Calu3 (cell line): ENCODE measurements at regions not wholly inside any gene's neighbourhood (a gene's known extent, or its start where the extent isn't known, plus 50 kb on each side); places are given as distances from the start of the nearest gene placed in this dataset.
"Not testable (repeated sequence)": the region's sequence is repeated elsewhere in the genome, so short reads cannot be mapped to it uniquely, and the experiment has no call there.

Experiments used
- BruUV-seq: library from RNA; stranded (reverse); fragments of 400-500 nt; replicated peaks from 2 replicates; lab custom pipeline; 2021; lab: Mats Ljungman, UMichigan
- CTCF ChIA-PET: fragments of 300-600 bp; sonication (Branson Sonifier 250); formaldehyde crosslinking; loops from one replicate; lab custom pipeline; 2022; ENCODE audit warnings: antibody characterized with exemption; lab: Charles Lee
- DNase-seq: peaks from one replicate; pipeline ENCODE4 v3.0.0; 2022
- H3K27ac Mint-ChIP-seq: one replicate; pipeline ENCODE4 v1.8.0; 2022; ENCODE audit warnings: mixed read lengths; ENCODE audit not compliant: unreplicated experiment
- H3K27me3 Mint-ChIP-seq: one replicate; pipeline ENCODE4 v1.8.0; 2022; ENCODE audit warnings: mixed read lengths; ENCODE audit not compliant: unreplicated experiment
- H3K36me3 Mint-ChIP-seq: one replicate; pipeline ENCODE4 v1.8.0; 2022; ENCODE audit warnings: mild to moderate bottlenecking, moderate library complexity, mixed read lengths; ENCODE audit not compliant: insufficient read depth, unreplicated experiment
- H3K4me1 Mint-ChIP-seq: one replicate; pipeline ENCODE4 v1.8.0; 2022; ENCODE audit warnings: mild to moderate bottlenecking, low read depth, mixed read lengths; ENCODE audit not compliant: unreplicated experiment
- H3K4me3 Mint-ChIP-seq: one replicate; pipeline ENCODE4 v1.8.0; 2022; ENCODE audit warnings: mild to moderate bottlenecking, low read depth, moderate library complexity, mixed read lengths; ENCODE audit not compliant: unreplicated experiment
- H3K9me3 Mint-ChIP-seq: one replicate; pipeline ENCODE4 v1.8.0; 2022; ENCODE audit warnings: low read depth, mixed read lengths; ENCODE audit not compliant: unreplicated experiment
- CTCF ChIP-seq: fragments of 200-600 bp; IDR thresholded peaks from one replicate; pipeline ENCODE4 v1.8.0; 2022; ENCODE audit warnings: antibody characterized with exemption; ENCODE audit not compliant: unreplicated experiment
- intact Hi-C: fragments of 100-400 bp; cut with micrococcal nuclease; formaldehyde crosslinking; loops from one replicate; pipeline ENCODE4 v1.10.0; 2022; ENCODE audit not compliant: unreplicated experiment

DNA sequence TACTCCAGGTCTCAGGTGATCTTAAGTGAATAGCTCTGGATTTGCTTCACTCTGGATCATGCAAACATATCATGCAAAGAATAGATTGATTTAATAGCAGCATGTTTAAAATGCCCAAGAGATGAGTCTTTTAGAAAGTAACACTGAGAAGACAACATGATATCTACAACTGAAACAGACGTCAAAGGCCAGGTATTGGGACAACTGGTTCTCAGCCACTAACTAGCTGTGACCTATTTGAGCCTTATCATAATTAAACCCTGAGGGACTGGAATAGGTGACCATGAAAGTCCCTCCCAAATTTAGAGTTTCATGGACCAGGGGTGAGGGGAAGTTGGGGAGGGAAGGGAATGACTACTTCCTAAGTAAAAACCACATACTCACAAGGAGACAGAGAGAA, 95.7 kb downstream of the NIBAN1 start:
- H3K4me1 Mint-ChIP-seq: no peaks in the 10 kb centered on the region
- no peak for TF ChIP-seq CTCF
- BruUV-seq: no TSS peak
- no peaks in the 10 kb centered on the region for H3K27me3 Mint-ChIP-seq
- no peak overlapping the region for H3K27ac Mint-ChIP-seq
- no peak overlapping the region for H3K4me3 Mint-ChIP-seq
- CTCF ChIA-PET: interaction anchor here (1.2 kb wide), 1 partner anchor 12 kb away, joined by 3 read pairs; no protein-coding TSS in a partner anchor
- intact Hi-C loops: no loop called here
- no peaks in the 10 kb centered on the region for H3K36me3 Mint-ChIP-seq
- no peak for DNase-seq
- H3K9me3 Mint-ChIP-seq: no peaks in the 10 kb centered on the region

GRCh38 chr1:184878002-184878401, 96.3 kb downstream of the NIBAN1 start:
- no peak for DNase-seq
- Mint-ChIP-seq H3K9me3 (no peaks in the 10 kb centered on the region), H3K36me3 (no peaks in the 10 kb centered on the region), H3K4me1 (no peaks in the 10 kb centered on the region), H3K4me3 (no peak overlapping the region), H3K27ac (no peak overlapping the region), H3K27me3 (no peaks in the 10 kb centered on the region)
- no peak for TF ChIP-seq CTCF
- intact Hi-C loops: no loop called here
- CTCF ChIA-PET: interaction anchor here (1.2 kb wide), 1 partner anchor 11 kb away, joined by 3 read pairs; no protein-coding TSS in a partner anchor
- BruUV-seq: no TSS peak

DNA sequence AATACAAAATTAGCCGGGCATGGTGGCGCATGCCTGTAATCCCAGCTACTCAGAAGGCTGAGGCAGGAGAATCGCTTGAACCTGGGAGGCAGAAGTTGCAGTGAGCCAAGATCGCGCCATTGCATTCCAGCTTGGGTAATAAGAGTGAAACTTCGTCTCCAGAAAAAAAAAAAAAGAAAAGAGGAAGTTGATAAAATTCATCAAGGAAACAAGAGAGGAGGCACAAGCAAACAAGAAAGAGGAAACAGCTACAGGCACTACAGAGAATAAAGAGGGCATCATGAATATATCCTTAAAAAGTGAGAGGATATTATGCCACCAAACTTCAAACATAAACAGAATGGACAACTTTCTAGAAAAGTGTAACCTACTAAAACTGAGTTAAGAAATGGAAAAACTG, 98.3 kb downstream of the NIBAN1 start:
- CTCF ChIA-PET, DNase-seq, H3K9me3 Mint-ChIP-seq, intact Hi-C loops, H3K27ac Mint-ChIP-seq, BruUV-seq, H3K27me3 Mint-ChIP-seq, H3K4me3 Mint-ChIP-seq, H3K36me3 Mint-ChIP-seq, H3K4me1 Mint-ChIP-seq: not testable (repeated sequence)

- Mint-ChIP-seq H3K4me3 (no peak overlapping the region), H3K27ac (no peak overlapping the region), H3K36me3 (peaks cover 8% of the 10 kb centered on the region), H3K9me3 (peaks cover 5% of the 10 kb centered on the region), H3K27me3 (no peaks in the 10 kb centered on the region), H3K4me1 (no peaks in the 10 kb centered on the region)
- TF ChIP-seq CTCF: no peak
- no TSS peak for BruUV-seq
- CTCF ChIA-PET: no interaction called here
- DNase-seq: no peak
- intact Hi-C loops: no loop called here
These were observed 99.1 kb downstream of the NIBAN1 start for GRCh38 chr1:184875218-184875617.

- Mint-ChIP-seq H3K9me3 (peaks cover 5% of the 10 kb centered on the region), H3K4me1 (peaks cover 19% of the 10 kb centered on the region), H3K4me3 (no peak overlapping the region), H3K27me3 (no peaks in the 10 kb centered on the region), H3K27ac (no peak overlapping the region), H3K36me3 (peaks cover 8% of the 10 kb centered on the region)
- TF ChIP-seq CTCF: no peak
- DNase-seq: no peak
- CTCF ChIA-PET: no interaction called here
- no TSS peak for BruUV-seq
- intact Hi-C loops: no loop called here
These were observed 104.0 kb downstream of the NIBAN1 start for GRCh38 chr1:184870319-184870718.
